NCI-H1092 (cell line): ENCODE measurements at regions not wholly inside any gene's neighbourhood (a gene's known extent, or its start where the extent isn't known, plus 50 kb on each side); places are given as distances from the start of the nearest gene placed in this dataset.
"Not testable (repeated sequence)": the region's sequence is repeated elsewhere in the genome, so short reads cannot be mapped to it uniquely, and the experiment has no call there.

ENCODE experiments used
- DNase-seq: peaks from one replicate; lab custom pipeline; 2025; lab: John Stamatoyannopoulos, UW

- no peak for DNase-seq
Measured at GRCh38 chr7:96561892-96562291, 147.8 kb downstream of the SEM1 start.

- DNase-seq = no peak
Measured at GRCh38 chr7:96558530-96558929, 151.1 kb downstream of the SEM1 start.

- no peak for DNase-seq
Measured at GRCh38 chr7:96558093-96558492, 151.6 kb downstream of the SEM1 start.

GRCh38 chr7:96557598-96557997 lies 152.0 kb downstream of the SEM1 start:
- DNase-seq = not testable (repeated sequence)

GRCh38 chr7:96548664-96549063 lies 161.0 kb downstream of the SEM1 start:
- peak; percentile 71 for DNase-seq

- DNase-seq = peak; percentile 74
Measured at GRCh38 chr7:96547371-96547811, 162.3 kb downstream of the SEM1 start.

- DNase-seq = no peak
Measured at GRCh38 chr7:96546426-96546825, 163.2 kb downstream of the SEM1 start.

GRCh38 chr7:96539471-96539870 lies 170.2 kb downstream of the SEM1 start:
- no peak for DNase-seq

- no peak for DNase-seq
Measured at GRCh38 chr7:96538632-96539031, 171.0 kb downstream of the SEM1 start.

GRCh38 chr7:96534221-96534620 lies 175.4 kb downstream of the SEM1 start:
- no peak for DNase-seq

- no peak for DNase-seq
Measured at GRCh38 chr7:96532428-96532935, 177.2 kb downstream of the SEM1 start.

- DNase-seq = no peak
Measured at GRCh38 chr7:96531331-96531730, 178.3 kb downstream of the SEM1 start.

- no peak for DNase-seq
Measured at GRCh38 chr7:96530786-96531185, 178.9 kb downstream of the SEM1 start.

GRCh38 chr7:96527133-96527827 lies 182.4 kb downstream of the SEM1 start:
- DNase-seq = no peak

GRCh38 chr7:96526496-96526895 lies 183.2 kb downstream of the SEM1 start:
- no peak for DNase-seq

- no peak for DNase-seq
Measured at GRCh38 chr7:96521068-96521894, 188.4 kb downstream of the SEM1 start.

- DNase-seq = no peak
Measured at GRCh38 chr7:96508371-96508770, 186.5 kb upstream of the SLC25A13 start.

GRCh38 chr7:96503597-96503996 lies 181.7 kb upstream of the SLC25A13 start:
- DNase-seq = no peak

- DNase-seq = no peak
Measured at GRCh38 chr7:96501318-96501717, 179.4 kb upstream of the SLC25A13 start.

GRCh38 chr7:96499532-96499931 lies 177.6 kb upstream of the SLC25A13 start:
- DNase-seq = no peak

GRCh38 chr7:96497567-96497966 lies 175.7 kb upstream of the SLC25A13 start:
- DNase-seq = no peak

GRCh38 chr7:96495751-96496216 lies 173.9 kb upstream of the SLC25A13 start:
- peak; percentile 62 for DNase-seq

GRCh38 chr7:96486681-96487080 lies 164.8 kb upstream of the SLC25A13 start:
- DNase-seq = no peak
